ENCODE measurements at regions not wholly inside any gene's neighbourhood (a gene's known extent, or its start where the extent isn't known, plus 50 kb on each side); places are given as distances from the start of the nearest gene placed in this dataset.
"Not testable (repeated sequence)": the region's sequence is repeated elsewhere in the genome, so short reads cannot be mapped to it uniquely, and the experiment has no call there.

GRCh38 chr2:57368190-57368589 is 678.4 kb upstream of the VRK2 start:
- DNase-seq: no peak

- no peak for DNase-seq
Measured at GRCh38 chr2:57370882-57371585, 675.6 kb upstream of the VRK2 start.

- DNase-seq: peak; percentile 2
Measured at GRCh38 chr2:57372237-57372984, 674.2 kb upstream of the VRK2 start.

- peak; percentile 84 for DNase-seq
Measured at GRCh38 chr2:57373530-57373929, 673.1 kb upstream of the VRK2 start.

- peak; percentile 17 for DNase-seq
Measured at GRCh38 chr2:57376985-57377384, 669.6 kb upstream of the VRK2 start.

- no peak for DNase-seq
Measured at GRCh38 chr2:57386305-57386704, 660.3 kb upstream of the VRK2 start.

- no peak for DNase-seq
Measured at GRCh38 chr2:57396355-57397098, 650.1 kb upstream of the VRK2 start.

GRCh38 chr2:57397550-57398360 is 648.9 kb upstream of the VRK2 start:
- DNase-seq: no peak

- DNase-seq: no peak
Measured at GRCh38 chr2:57399057-57399456, 647.5 kb upstream of the VRK2 start.

GRCh38 chr2:57402096-57402495 is 644.5 kb upstream of the VRK2 start:
- DNase-seq: no peak

- no peak for DNase-seq
Measured at GRCh38 chr2:57402755-57403154, 643.9 kb upstream of the VRK2 start.

GRCh38 chr2:57407772-57408201 is 638.8 kb upstream of the VRK2 start:
- no peak for DNase-seq

- DNase-seq: no peak
Measured at GRCh38 chr2:57408587-57408986, 638.0 kb upstream of the VRK2 start.

- no peak for DNase-seq
Measured at GRCh38 chr2:57417007-57417406, 629.6 kb upstream of the VRK2 start.

GRCh38 chr2:57418859-57419346 is 627.7 kb upstream of the VRK2 start:
- DNase-seq: not testable (repeated sequence)

GRCh38 chr2:57429831-57430230 is 616.8 kb upstream of the VRK2 start:
- DNase-seq: no peak

GRCh38 chr2:57432528-57432927 is 614.1 kb upstream of the VRK2 start:
- no peak for DNase-seq

GRCh38 chr2:57434441-57434840 is 612.2 kb upstream of the VRK2 start:
- no peak for DNase-seq

- DNase-seq: no peak
Measured at GRCh38 chr2:57434972-57435371, 611.6 kb upstream of the VRK2 start.

GRCh38 chr2:57437077-57437476 is 609.5 kb upstream of the VRK2 start:
- DNase-seq: no peak

GRCh38 chr2:57440437-57440836 is 606.2 kb upstream of the VRK2 start:
- DNase-seq: no peak

- no peak for DNase-seq
Measured at GRCh38 chr2:57443086-57443485, 603.5 kb upstream of the VRK2 start.
